ENCODE measurements at regions not wholly inside any gene's neighbourhood (a gene's known extent, or its start where the extent isn't known, plus 50 kb on each side); places are given as distances from the start of the nearest gene placed in this dataset.

DNA sequence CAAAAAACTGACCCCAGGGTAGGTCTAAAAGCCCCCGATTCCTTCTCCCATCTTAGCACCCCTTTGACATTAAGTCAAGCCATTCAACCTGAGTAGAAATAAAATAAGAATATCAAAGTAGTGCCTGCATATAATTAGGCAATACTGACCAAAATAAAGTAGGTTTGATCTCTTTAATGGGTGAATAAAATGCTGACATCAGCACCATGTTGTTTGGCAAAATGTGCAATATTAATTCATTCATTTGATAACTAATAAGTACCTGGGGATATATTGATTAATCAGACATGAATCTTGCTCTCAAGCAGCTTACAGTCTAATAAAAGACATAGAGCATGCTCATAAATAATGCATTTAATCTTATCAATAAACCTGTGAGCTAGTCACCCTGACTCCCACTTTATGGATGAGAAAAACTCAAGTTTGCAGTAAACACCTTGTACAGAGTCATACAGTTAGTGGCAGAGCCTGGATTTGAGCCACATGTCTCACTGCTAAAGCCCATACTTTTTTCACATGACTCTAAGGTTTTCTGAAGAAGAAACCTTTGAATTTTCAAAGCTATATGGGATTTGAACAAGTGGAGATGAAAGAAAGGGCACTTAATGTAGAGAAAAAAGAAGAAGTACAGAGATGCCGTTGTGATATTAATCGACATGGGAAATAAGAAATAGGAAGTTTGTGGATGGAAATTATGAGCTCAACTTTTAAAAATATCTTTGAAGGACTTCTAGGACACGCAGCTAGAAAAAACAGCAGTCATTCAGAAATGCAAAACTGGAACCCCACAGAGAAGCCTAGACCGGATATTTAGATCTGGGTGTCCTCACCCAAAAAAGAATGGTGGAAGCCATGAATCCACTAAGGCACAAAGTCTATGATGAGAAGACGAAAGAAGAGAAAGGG, 183.9 kb downstream of the TOMM20 start:
- TF ChIP-seq, protein P1, sequence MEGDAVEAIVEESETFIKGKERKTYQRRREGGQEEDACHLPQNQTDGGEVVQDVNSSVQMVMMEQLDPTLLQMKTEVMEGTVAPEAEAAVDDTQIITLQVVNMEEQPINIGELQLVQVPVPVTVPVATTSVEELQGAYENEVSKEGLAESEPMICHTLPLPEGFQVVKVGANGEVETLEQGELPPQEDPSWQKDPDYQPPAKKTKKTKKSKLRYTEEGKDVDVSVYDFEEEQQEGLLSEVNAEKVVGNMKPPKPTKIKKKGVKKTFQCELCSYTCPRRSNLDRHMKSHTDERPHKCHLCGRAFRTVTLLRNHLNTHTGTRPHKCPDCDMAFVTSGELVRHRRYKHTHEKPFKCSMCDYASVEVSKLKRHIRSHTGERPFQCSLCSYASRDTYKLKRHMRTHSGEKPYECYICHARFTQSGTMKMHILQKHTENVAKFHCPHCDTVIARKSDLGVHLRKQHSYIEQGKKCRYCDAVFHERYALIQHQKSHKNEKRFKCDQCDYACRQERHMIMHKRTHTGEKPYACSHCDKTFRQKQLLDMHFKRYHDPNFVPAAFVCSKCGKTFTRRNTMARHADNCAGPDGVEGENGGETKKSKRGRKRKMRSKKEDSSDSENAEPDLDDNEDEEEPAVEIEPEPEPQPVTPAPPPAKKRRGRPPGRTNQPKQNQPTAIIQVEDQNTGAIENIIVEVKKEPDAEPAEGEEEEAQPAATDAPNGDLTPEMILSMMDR (conservative IDR thresholded peaks at IDR 0.05; ENCODE audit: low read depth, low read length): no peak
- DNase-seq (ENCODE audit: low read depth): no peak
- H3K4me3 ChIP-seq (ENCODE audit: low read depth, low read length): no peak overlapping the region

DNA sequence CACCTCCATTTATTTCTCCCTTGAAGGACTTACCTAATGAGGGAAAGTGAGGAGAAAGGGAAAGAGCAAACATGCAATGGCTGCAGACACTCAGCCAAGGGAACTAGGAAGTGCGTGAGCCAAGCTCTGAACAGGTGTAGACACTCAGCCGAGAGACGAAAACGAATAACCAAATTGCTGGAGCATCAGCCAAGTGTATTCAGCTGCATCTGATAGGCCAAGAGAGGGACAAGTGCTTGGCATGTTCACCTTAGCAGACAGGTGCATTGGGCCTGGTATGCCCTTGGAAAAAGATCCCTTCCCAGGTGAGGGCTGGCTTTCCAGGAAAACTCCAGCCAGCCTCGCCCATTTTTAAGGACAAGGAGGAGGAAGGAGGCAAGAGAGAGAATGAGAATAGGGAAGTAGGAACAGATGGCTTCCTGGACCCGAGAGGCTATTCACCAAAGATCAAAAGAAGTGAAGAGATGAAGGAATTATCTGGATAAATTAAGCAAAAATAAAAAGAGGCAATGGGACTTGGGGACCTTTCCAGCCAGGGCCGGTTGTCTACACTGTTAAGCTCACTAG, 184.7 kb downstream of the TOMM20 start:
- DNase-seq (ENCODE audit: low read depth): no peak
- H3K4me3 ChIP-seq (ENCODE audit: low read depth, low read length): no peak overlapping the region
- TF ChIP-seq, protein P1 (conservative IDR thresholded peaks at IDR 0.05; ENCODE audit: low read depth, low read length): no peak

DNA sequence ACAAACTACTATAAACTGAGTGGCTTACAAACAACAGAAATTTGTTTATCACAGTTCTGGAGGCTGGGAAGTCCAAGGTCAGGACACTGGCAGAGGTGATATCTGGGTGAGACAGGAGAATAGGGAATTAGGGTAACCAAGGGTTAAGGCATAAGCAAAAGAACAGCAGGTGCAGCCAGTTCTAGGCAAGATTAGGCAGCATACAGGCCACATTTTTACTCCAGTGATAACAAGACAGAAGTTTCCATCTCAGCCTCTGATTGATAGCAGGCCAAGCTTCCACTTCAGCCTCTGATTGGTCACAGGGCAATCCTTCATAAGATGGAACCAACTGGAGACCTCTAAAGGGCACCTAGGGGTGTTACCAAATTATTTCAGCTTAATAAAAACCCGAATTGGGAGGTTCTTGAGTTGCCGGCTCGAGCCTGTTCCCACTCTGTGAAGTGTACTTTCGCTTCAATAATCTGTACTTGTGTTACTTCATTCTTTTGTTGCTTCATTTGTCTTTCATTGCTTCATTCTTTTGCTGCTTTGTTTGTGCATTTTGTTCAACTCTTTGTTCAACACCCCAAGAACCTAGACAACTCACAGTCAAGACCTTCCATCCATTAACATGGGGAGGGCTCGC, 185.6 kb downstream of the TOMM20 start:
- no peak overlapping the region for H3K4me3 ChIP-seq (ENCODE audit: low read depth, low read length)
- TF ChIP-seq, protein P1 (conservative IDR thresholded peaks at IDR 0.05; ENCODE audit: low read depth, low read length): no peak
- DNase-seq (ENCODE audit: low read depth): no peak

DNA sequence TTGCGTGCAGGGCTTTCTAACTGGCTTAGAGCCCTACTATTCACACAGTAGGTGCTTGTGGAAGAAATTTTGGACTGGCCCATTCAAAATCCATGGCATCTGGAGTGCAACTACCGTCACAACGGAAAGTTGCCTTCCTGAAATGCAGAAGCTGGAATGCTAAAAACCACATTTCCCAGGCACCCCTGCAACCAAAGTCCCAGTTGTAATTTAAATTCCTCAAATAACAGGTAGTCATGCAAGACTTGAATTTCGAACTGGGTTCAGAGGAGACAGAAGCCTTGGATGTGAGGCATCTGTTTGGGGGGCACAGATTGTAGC, 186.7 kb downstream of the TOMM20 start:
- no peak overlapping the region for H3K4me3 ChIP-seq (ENCODE audit: low read depth, low read length)
- TF ChIP-seq, protein P1 (conservative IDR thresholded peaks at IDR 0.05; ENCODE audit: low read depth, low read length): no peak
- DNase-seq (ENCODE audit: low read depth): no peak

DNA sequence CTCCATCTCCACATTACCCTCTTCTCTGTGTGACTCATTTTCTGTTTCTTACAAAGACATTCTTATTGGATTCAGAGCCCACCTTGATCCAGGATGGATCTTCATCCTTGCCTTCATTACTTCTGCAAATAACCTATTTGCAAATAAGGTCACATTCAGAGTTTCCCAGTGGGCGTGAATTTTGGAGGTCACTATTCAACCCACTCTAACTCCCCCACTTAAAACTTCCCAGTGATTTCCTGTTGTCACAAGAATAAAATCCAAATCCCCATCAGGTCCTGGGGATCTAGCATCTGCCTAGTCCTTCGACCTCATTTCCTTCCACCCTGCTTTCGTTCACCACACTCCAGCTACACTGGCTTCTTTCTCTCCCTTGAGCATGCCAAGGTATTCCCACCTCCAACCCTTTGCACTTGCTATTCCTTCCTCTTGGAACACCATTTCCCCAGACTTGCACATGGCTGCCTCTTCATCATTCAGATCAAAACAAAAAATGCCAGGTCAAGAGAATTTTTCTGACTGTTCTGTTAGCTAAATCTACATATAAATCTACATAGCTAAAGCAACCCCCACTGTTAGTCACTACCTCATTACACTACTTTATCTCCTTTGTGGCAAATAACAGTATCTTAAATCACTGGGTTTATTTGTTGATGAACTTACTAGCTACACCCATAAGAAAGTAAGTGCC, 187.2 kb downstream of the TOMM20 start:
- no peak for DNase-seq (ENCODE audit: low read depth)
- TF ChIP-seq, protein P1 (conservative IDR thresholded peaks at IDR 0.05; ENCODE audit: low read depth, low read length): no peak
- H3K4me3 ChIP-seq (ENCODE audit: low read depth, low read length): no peak overlapping the region

DNA sequence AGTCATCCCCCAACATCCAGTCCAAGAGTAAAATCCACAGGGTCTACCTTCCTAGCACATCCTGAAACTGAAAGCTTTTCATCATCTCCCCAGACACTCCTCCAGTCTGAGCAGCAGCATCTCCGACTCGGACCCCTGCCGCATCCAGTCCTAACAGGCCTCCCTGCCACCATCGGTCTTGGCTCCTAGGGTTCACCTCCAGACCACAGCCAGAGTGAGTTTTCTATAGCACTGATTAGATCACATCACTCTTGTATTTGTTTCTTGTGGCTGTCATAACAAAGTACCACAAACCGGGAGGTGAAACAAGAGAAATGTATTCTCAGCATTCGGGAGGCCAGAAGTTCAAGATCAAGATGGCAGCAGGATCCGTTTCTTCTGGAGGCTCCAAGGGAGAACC, 187.8 kb downstream of the TOMM20 start:
- H3K4me3 ChIP-seq (ENCODE audit: low read depth, low read length): no peak overlapping the region
- no peak for DNase-seq (ENCODE audit: low read depth)
- TF ChIP-seq, protein P1 (conservative IDR thresholded peaks at IDR 0.05; ENCODE audit: low read depth, low read length): no peak

Data from epithelial cell of proximal tubule (primary cell).